ENCODE measurements at regions not wholly inside any gene's neighbourhood (a gene's known extent, or its start where the extent isn't known, plus 50 kb on each side); places are given as distances from the start of the nearest gene placed in this dataset.

- no peak for DNase-seq (ENCODE audit: low read depth in 1 of 2, low spot score in 1 of 2)
- Histone ChIP-seq H3K4me3 (replicated peaks; ENCODE audit: insufficient read depth, low read length) (no peak overlapping the region), H3K27me3 (ENCODE audit: insufficient read depth, poor library complexity, severe bottlenecking) (no peaks in the 10 kb centered on the region), H3K27ac (replicated peaks) (no peak overlapping the region)
- TF ChIP-seq GABPA (IDR thresholded peaks at IDR 0.05; ENCODE audit: low read depth), result no peak
- no peak for TF ChIP-seq SPI1 (IDR thresholded peaks at IDR 0.05; ENCODE audit: borderline replicate concordance, low read depth)
- no peak for TF ChIP-seq REST (IDR thresholded peaks at IDR 0.05; ENCODE audit: insufficient replicate concordance, low read depth)
- no peak for TF ChIP-seq POLR2AphosphoS5 (IDR thresholded peaks at IDR 0.05; ENCODE audit: low read depth)
- no peak for TF ChIP-seq CTCF (IDR thresholded peaks at IDR 0.05; ENCODE audit: insufficient read depth, low read length)
These were observed 147.3 kb upstream of the MAX start for GRCh38 chr14:65249471-65250161.

- DNase-seq (ENCODE audit: low read depth in 1 of 2, low spot score in 1 of 2), result no peak
- no peak overlapping the region for H3K27ac ChIP-seq (replicated peaks)
- H3K27me3 ChIP-seq (ENCODE audit: insufficient read depth, poor library complexity, severe bottlenecking), result no peaks in the 10 kb centered on the region
- TF ChIP-seq POLR2AphosphoS5 (IDR thresholded peaks at IDR 0.05; ENCODE audit: low read depth) (no peak), GABPA (IDR thresholded peaks at IDR 0.05; ENCODE audit: low read depth) (no peak)
- H3K4me3 ChIP-seq (replicated peaks; ENCODE audit: insufficient read depth, low read length), result no peak overlapping the region
These were observed 147.8 kb upstream of the MAX start for GRCh38 chr14:65250162-65250495.

GRCh38 chr14:65251213-65251612 lies 148.9 kb upstream of the MAX start:
- TF ChIP-seq POLR2AphosphoS5 (IDR thresholded peaks at IDR 0.05; ENCODE audit: low read depth) (no peak), GABPA (IDR thresholded peaks at IDR 0.05; ENCODE audit: low read depth) (no peak), CTCF (IDR thresholded peaks at IDR 0.05; ENCODE audit: insufficient read depth, low read length) (no peak), SPI1 (IDR thresholded peaks at IDR 0.05; ENCODE audit: borderline replicate concordance, low read depth) (no peak), REST (IDR thresholded peaks at IDR 0.05; ENCODE audit: insufficient replicate concordance, low read depth) (no peak)
- Histone ChIP-seq H3K27me3 (ENCODE audit: insufficient read depth, poor library complexity, severe bottlenecking) (no peaks in the 10 kb centered on the region), H3K4me3 (replicated peaks; ENCODE audit: insufficient read depth, low read length) (no peak overlapping the region), H3K27ac (replicated peaks) (no peak overlapping the region)
- peak in 1 of 2 experiments; percentile 1 for DNase-seq (ENCODE audit: low read depth in 1 of 2, low spot score in 1 of 2)

- DNase-seq (ENCODE audit: low read depth in 1 of 2, low spot score in 1 of 2), result no peak
- TF ChIP-seq POLR2AphosphoS5 (IDR thresholded peaks at IDR 0.05; ENCODE audit: low read depth), result no peak
- Histone ChIP-seq H3K27me3 (ENCODE audit: insufficient read depth, poor library complexity, severe bottlenecking) (no peaks in the 10 kb centered on the region), H3K27ac (replicated peaks) (no peak overlapping the region), H3K4me3 (replicated peaks; ENCODE audit: insufficient read depth, low read length) (no peak overlapping the region)
These were observed 150.4 kb upstream of the MAX start for GRCh38 chr14:65252482-65253255.

Measured in HL-60 (cell line).